ENCODE measurements at regions not wholly inside any gene's neighbourhood (a gene's known extent, or its start where the extent isn't known, plus 50 kb on each side); places are given as distances from the start of the nearest gene placed in this dataset.

GRCh38 chr6:14758421-14759081 lies 487.3 kb upstream of the JARID2 start:
- TF ChIP-seq GATA3 (IDR thresholded peaks at IDR 0.05; ENCODE audit: low read depth, low read length) (no peak), GATA2 (IDR thresholded peaks at IDR 0.05; ENCODE audit: low read depth, low read length) (no peak)

- TF ChIP-seq GATA2 (IDR thresholded peaks at IDR 0.05; ENCODE audit: low read depth, low read length) (no peak), GATA3 (IDR thresholded peaks at IDR 0.05; ENCODE audit: low read depth, low read length) (no peak)
These were observed 485.7 kb upstream of the JARID2 start for GRCh38 chr6:14759976-14760672.

GRCh38 chr6:14762077-14762476 lies 483.8 kb upstream of the JARID2 start:
- TF ChIP-seq GATA2 (IDR thresholded peaks at IDR 0.05; ENCODE audit: low read depth, low read length) (no peak), GATA3 (IDR thresholded peaks at IDR 0.05; ENCODE audit: low read depth, low read length) (no peak)

- TF ChIP-seq GATA3 (IDR thresholded peaks at IDR 0.05; ENCODE audit: low read depth, low read length) (no peak), GATA2 (IDR thresholded peaks at IDR 0.05; ENCODE audit: low read depth, low read length) (no peak)
These were observed 482.7 kb upstream of the JARID2 start for GRCh38 chr6:14763139-14763538.

- TF ChIP-seq GATA3 (IDR thresholded peaks at IDR 0.05; ENCODE audit: low read depth, low read length) (no peak), GATA2 (IDR thresholded peaks at IDR 0.05; ENCODE audit: low read depth, low read length) (peak; percentile 35; the same call in 1 of the 2 replicates)
These were observed 482.3 kb upstream of the JARID2 start for GRCh38 chr6:14763616-14764015.

- no peak for TF ChIP-seq GATA3 (IDR thresholded peaks at IDR 0.05; ENCODE audit: low read depth, low read length)
- TF ChIP-seq GATA2 (IDR thresholded peaks at IDR 0.05; ENCODE audit: low read depth, low read length): no peak
These were observed 480.8 kb upstream of the JARID2 start for GRCh38 chr6:14765106-14765505.

GRCh38 chr6:14765721-14766390 lies 480.0 kb upstream of the JARID2 start:
- TF ChIP-seq GATA3 (IDR thresholded peaks at IDR 0.05; ENCODE audit: low read depth, low read length) (no peak), GATA2 (IDR thresholded peaks at IDR 0.05; ENCODE audit: low read depth, low read length) (no peak)

GRCh38 chr6:14766391-14766994 lies 479.4 kb upstream of the JARID2 start:
- TF ChIP-seq GATA3 (IDR thresholded peaks at IDR 0.05; ENCODE audit: low read depth, low read length) (no peak), GATA2 (IDR thresholded peaks at IDR 0.05; ENCODE audit: low read depth, low read length) (no peak)

- no peak for TF ChIP-seq GATA2 (IDR thresholded peaks at IDR 0.05; ENCODE audit: low read depth, low read length)
- TF ChIP-seq GATA3 (IDR thresholded peaks at IDR 0.05; ENCODE audit: low read depth, low read length): no peak
These were observed 478.6 kb upstream of the JARID2 start for GRCh38 chr6:14767226-14767625.

GRCh38 chr6:14770040-14770439 lies 475.8 kb upstream of the JARID2 start:
- TF ChIP-seq GATA2 (IDR thresholded peaks at IDR 0.05; ENCODE audit: low read depth, low read length) (no peak), GATA3 (IDR thresholded peaks at IDR 0.05; ENCODE audit: low read depth, low read length) (no peak)

- no peak for TF ChIP-seq GATA3 (IDR thresholded peaks at IDR 0.05; ENCODE audit: low read depth, low read length)
- no peak for TF ChIP-seq GATA2 (IDR thresholded peaks at IDR 0.05; ENCODE audit: low read depth, low read length)
These were observed 475.3 kb upstream of the JARID2 start for GRCh38 chr6:14770572-14770971.

- TF ChIP-seq GATA2 (IDR thresholded peaks at IDR 0.05; ENCODE audit: low read depth, low read length): no peak
- no peak for TF ChIP-seq GATA3 (IDR thresholded peaks at IDR 0.05; ENCODE audit: low read depth, low read length)
These were observed 474.9 kb upstream of the JARID2 start for GRCh38 chr6:14771016-14771415.

GRCh38 chr6:14772188-14772587 lies 473.7 kb upstream of the JARID2 start:
- TF ChIP-seq GATA3 (IDR thresholded peaks at IDR 0.05; ENCODE audit: low read depth, low read length) (no peak), GATA2 (IDR thresholded peaks at IDR 0.05; ENCODE audit: low read depth, low read length) (no peak)

GRCh38 chr6:14775528-14775927 lies 470.3 kb upstream of the JARID2 start:
- no peak for TF ChIP-seq GATA3 (IDR thresholded peaks at IDR 0.05; ENCODE audit: low read depth, low read length)
- TF ChIP-seq GATA2 (IDR thresholded peaks at IDR 0.05; ENCODE audit: low read depth, low read length): no peak
